Activated T-cell treated with anti-CD3 and anti-CD28 coated beads, Interleukin-2, amount 50 U/mL, for 72 hours (primary cell): ENCODE measurements at regions not wholly inside any gene's neighbourhood (a gene's known extent, or its start where the extent isn't known, plus 50 kb on each side); places are given as distances from the start of the nearest gene placed in this dataset.

Source experiments
- ATAC-seq, 2 donors: fragments of 150-1000 bp; cut with Tn5 transposase; replicated peaks in 1 of 2; 2 replicates each; pipeline ENCODE4 v1.10.0; 2021; ENCODE audit warnings: moderate library complexity in 2 of 2, mild to moderate bottlenecking in 1 of 2
- DNase-seq, 2 donors: peaks; one replicate each; pipeline ENCODE4 v3.0.0; 2021 to 2022; ENCODE audit warnings: mixed read lengths in 1 of 2
- H3K27ac Mint-ChIP-seq: one replicate; pipeline ENCODE4 v1.8.0; 2022; ENCODE audit warnings: mild to moderate bottlenecking, moderate library complexity, mixed read lengths
- H3K27me3 Mint-ChIP-seq: one replicate; pipeline ENCODE4 v1.8.0; 2022; ENCODE audit warnings: low read depth, mixed read lengths
- H3K36me3 Mint-ChIP-seq, 2 donors: one replicate each; pipeline ENCODE4 v1.8.0; 2022; ENCODE audit warnings: mixed read lengths in 2 of 2, mild to moderate bottlenecking in 1 of 2; ENCODE audit not compliant: insufficient read depth in 2 of 2
- H3K4me1 Mint-ChIP-seq: one replicate; pipeline ENCODE4 v1.8.0; 2022; ENCODE audit warnings: low read depth, mixed read lengths
- H3K4me3 Mint-ChIP-seq, 2 donors: one replicate each; pipeline ENCODE4 v1.8.0; 2022; ENCODE audit warnings: mild to moderate bottlenecking in 2 of 2, mixed read lengths in 2 of 2, moderate library complexity in 2 of 2
- H3K9me3 Mint-ChIP-seq, 2 donors: one replicate each; pipeline ENCODE4 v1.8.0; 2022; ENCODE audit warnings: mixed read lengths in 2 of 2

DNA sequence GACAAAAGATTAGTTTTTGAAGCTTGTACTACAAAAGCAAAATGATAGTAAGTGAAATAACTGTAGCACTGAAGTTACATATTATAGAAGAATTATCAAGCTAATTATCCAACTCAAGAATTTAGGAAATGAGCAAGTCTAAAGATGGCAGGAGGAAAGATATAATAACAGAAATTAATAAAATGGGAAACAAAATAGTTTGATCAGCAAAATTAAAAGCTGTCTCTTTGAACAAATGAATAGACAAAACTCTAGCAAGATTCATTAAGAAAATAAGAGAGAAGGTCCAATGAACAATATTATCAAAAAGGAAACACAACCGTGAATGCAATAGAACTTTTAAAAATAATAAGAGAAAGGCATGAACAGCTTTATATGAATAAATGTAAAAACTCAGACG lies 224.3 kb upstream of the IRX5 start:
- no peak overlapping the region for H3K27ac Mint-ChIP-seq
- no peak for DNase-seq
- H3K4me1 Mint-ChIP-seq, result no peaks in the 10 kb centered on the region
- H3K9me3 Mint-ChIP-seq, result no peaks in the 10 kb centered on the region
- no peaks in the 10 kb centered on the region for H3K27me3 Mint-ChIP-seq
- no peaks in the 10 kb centered on the region for H3K36me3 Mint-ChIP-seq
- H3K4me3 Mint-ChIP-seq, result no peak overlapping the region
- no peak for ATAC-seq

DNA sequence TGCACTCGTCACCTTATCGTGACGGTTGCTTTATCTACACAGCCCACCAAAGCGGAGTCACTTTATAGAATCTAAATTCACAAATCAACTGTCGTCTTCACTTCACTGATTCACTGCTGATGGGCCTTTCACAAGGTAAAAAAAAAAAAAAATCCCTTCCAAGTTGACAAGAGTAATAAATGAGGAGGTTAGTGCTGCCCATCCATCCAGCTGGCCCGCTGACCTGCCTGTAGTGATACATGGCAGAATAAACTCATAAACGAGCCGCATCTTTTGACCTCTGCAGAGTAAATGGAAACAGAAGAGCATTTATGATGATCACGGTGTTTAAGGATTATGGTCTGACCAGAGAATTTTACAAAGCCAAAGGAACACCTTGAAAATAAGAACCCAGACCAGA lies 227.3 kb upstream of the IRX5 start:
- DNase-seq, result no peak
- Mint-ChIP-seq H3K9me3 (no peaks in the 10 kb centered on the region), H3K27me3 (no peaks in the 10 kb centered on the region), H3K4me1 (no peaks in the 10 kb centered on the region), H3K4me3 (no peak overlapping the region), H3K27ac (no peak overlapping the region), H3K36me3 (no peaks in the 10 kb centered on the region)
- no peak for ATAC-seq

DNA sequence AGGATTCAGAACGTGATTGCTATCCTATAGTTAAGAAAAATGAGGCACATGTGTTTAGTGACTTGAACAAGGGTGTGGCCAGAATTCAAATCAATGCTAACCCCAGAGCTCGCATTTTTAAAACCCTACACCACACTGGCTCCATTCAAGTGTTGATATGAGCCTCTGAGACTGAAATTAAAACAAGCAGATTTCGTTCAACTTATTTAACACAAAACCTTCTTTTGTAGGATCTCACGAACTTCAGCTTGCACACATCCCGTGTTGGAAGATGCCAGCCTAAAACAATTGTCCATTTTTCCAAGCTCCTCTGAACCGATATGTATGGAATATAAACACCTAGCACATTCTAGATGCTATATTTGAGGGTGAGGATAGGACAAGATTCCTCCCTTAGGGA lies 231.0 kb upstream of the IRX5 start:
- no peak for ATAC-seq
- H3K9me3 Mint-ChIP-seq, result peaks cover 0 to 1% of the 10 kb centered on the region in 2 donors

DNA sequence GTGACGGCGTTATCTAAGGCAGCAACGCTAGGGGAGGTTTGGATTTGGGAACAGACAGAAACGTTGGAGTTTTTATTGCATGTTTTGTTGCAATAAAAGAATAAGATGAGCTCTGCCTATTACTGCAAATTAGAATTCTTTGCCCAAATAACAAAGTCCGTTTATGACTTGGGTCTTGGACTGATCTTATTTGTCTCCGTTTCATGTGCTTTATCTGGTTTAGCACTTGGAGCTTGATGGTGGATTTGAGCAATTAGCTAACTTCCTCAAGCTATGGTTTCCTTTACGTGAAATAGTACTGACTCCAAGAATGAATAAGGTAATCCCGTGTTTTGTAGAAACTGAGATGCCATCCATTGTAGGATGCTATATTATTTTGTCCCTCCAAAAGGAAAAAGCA lies 233.0 kb upstream of the IRX5 start:
- H3K4me3 Mint-ChIP-seq, result no peak overlapping the region
- no peaks in the 10 kb centered on the region for H3K4me1 Mint-ChIP-seq
- no peak overlapping the region for H3K27ac Mint-ChIP-seq
- peaks cover 1 to 3% of the 10 kb centered on the region in 2 donors for H3K9me3 Mint-ChIP-seq
- no peaks in the 10 kb centered on the region for H3K36me3 Mint-ChIP-seq
- ATAC-seq, result no peak
- H3K27me3 Mint-ChIP-seq, result no peaks in the 10 kb centered on the region
- no peak for DNase-seq

More for the DNA sequence above, 231.0 kb upstream of the IRX5 start:
- Mint-ChIP-seq H3K36me3 (no peaks in the 10 kb centered on the region), H3K27me3 (no peaks in the 10 kb centered on the region), H3K4me3 (no peak overlapping the region), H3K27ac (no peak overlapping the region), H3K4me1 (no peaks in the 10 kb centered on the region)
- no peak for DNase-seq

DNA sequence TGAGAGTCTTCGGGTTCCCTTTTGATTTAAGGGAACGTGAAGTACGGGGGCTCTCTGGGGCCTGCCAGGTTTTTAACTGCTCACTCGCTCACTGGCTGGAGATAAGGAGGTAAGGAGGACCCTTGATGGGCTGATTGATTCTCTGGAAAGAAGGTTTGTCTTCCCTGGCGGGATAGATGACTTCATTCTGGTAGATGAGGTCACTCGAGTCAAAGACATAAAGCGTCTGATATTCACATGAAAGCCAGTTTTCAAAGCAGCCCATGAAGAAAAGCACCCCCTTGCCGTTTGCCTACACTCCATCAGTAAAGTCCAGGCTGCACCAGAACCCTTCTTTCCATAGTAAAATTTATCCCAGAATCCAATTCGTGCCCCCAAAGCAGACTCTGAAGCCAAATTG lies 233.7 kb upstream of the IRX5 start:
- Mint-ChIP-seq H3K9me3 (peaks cover 1 to 3% of the 10 kb centered on the region in 2 donors), H3K4me1 (no peaks in the 10 kb centered on the region), H3K36me3 (no peaks in the 10 kb centered on the region), H3K4me3 (no peak overlapping the region), H3K27ac (no peak overlapping the region), H3K27me3 (no peaks in the 10 kb centered on the region)
- ATAC-seq (no peak), DNase-seq (no peak)

DNA sequence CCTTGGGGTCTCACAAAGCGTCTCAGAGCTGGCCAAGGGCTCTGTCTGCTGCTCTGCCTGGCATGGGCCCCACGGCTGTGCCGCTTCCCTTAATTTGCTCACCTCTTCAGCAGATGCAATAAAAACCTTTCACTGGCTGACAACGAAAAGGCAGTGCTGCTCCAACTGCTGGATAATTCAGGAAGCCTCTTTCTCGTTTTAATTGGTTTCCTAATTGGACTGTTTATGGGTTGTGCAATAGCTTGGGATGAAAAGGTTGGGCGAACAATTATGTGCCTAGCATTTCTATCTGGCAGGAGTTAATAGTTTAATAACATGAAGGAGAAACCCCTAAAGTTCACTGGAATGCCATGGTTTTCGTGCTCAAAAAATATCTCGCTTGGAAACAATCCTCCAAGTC lies 234.1 kb upstream of the IRX5 start:
- Mint-ChIP-seq H3K4me1 (no peaks in the 10 kb centered on the region), H3K27me3 (no peaks in the 10 kb centered on the region), H3K36me3 (no peaks in the 10 kb centered on the region), H3K27ac (no peak overlapping the region), H3K9me3 (peaks cover 1 to 3% of the 10 kb centered on the region in 2 donors), H3K4me3 (no peak overlapping the region)
- ATAC-seq (no peak), DNase-seq (no peak)

DNA sequence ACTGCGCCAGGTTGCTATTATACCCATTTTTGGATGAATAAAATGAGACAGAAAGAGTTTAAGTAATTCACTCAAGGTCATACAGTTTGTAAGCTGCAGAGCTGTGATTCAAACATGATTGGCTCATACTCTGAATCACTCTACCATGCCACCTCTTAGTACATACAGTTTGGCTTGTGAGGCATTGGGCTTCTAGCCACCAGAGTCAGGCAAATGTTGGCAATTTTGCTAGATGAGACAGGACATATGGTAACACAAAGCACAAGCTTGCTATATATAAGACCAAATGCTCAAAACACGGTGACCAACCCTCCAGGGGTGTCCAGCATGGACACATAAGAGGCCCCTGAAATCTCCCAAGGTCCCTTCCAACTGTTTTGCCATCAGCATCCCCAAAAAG lies 236.0 kb upstream of the IRX5 start:
- DNase-seq (no peak), ATAC-seq (no peak)
- no peaks in the 10 kb centered on the region for H3K27me3 Mint-ChIP-seq

DNA sequence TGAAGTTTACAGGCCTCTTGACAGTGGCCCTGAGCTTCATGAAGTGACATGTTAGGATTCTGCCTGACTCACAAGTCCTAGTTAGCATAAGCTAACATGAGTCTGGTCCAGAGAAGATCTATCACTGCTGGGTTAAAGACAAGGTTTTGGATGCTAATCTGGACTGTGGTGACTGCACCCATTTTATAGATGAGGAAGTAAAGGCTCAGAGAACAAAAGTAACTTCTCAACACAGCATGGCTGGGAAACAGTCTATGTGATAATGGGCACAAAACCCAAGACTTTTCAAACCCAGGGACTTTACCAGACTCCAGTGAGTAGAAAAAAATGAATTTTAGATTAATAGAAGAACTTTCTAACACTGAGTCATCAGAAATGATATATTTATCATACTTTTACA lies 236.8 kb upstream of the IRX5 start:
- H3K4me3 Mint-ChIP-seq, result no peak overlapping the region
- H3K9me3 Mint-ChIP-seq, result peaks cover 1 to 3% of the 10 kb centered on the region in 2 donors
- no peaks in the 10 kb centered on the region for H3K36me3 Mint-ChIP-seq
- ATAC-seq (no peak), DNase-seq (no peak)
- H3K27ac Mint-ChIP-seq, result no peak overlapping the region
- no peaks in the 10 kb centered on the region for H3K27me3 Mint-ChIP-seq
- no peaks in the 10 kb centered on the region for H3K4me1 Mint-ChIP-seq

More for the DNA sequence above, 236.0 kb upstream of the IRX5 start:
- Mint-ChIP-seq H3K27ac (no peak overlapping the region), H3K4me3 (no peak overlapping the region), H3K9me3 (peaks cover 1 to 3% of the 10 kb centered on the region in 2 donors), H3K4me1 (no peaks in the 10 kb centered on the region), H3K36me3 (no peaks in the 10 kb centered on the region)

DNA sequence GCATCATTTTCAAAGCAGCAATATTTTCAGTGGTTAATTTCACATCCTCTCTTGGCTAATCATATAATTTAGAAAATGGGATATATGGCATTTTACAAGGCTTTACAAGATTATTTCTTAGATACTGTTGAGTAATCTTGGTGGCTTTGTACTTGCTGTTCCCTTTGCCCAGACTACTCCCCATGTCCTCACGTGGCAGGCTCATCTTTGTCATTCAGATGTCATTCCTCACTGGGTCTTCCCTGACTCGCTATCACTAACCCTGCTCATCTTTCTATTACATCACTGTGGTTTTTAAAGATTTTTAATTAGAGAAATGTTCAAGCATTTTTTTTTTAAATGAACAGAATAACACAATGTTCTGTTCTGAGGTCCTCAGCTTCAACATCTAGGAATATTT lies 240.0 kb upstream of the IRX5 start:
- H3K27ac Mint-ChIP-seq, result no peak overlapping the region
- peaks cover 3 to 6% of the 10 kb centered on the region in 2 donors for H3K9me3 Mint-ChIP-seq
- no peaks in the 10 kb centered on the region for H3K4me1 Mint-ChIP-seq
- no peak overlapping the region for H3K4me3 Mint-ChIP-seq
- ATAC-seq, result no peak
- no peak for DNase-seq
- peaks cover 0 to 2% of the 10 kb centered on the region in 2 donors for H3K36me3 Mint-ChIP-seq
- peaks cover 8% of the 10 kb centered on the region for H3K27me3 Mint-ChIP-seq

DNA sequence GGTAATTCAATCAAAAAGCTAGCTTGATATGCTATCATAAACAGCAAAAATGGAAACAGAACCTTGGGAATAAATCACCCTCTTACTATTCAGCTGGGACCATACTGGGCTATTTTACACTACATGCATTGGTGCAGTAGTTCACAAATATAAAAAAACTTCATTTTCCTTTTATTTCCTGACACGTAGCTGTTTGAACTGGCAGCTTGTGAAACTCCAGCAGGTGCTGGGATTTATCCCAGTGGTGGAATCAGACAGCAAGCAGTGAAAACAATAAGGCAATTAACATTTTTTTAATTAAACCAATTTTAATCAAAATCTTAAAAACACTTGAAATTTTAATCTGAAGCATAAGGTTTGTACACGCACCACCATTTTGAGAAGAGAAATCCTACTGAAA lies 240.4 kb upstream of the IRX5 start:
- H3K9me3 Mint-ChIP-seq, result peaks cover 3 to 6% of the 10 kb centered on the region in 2 donors

DNA sequence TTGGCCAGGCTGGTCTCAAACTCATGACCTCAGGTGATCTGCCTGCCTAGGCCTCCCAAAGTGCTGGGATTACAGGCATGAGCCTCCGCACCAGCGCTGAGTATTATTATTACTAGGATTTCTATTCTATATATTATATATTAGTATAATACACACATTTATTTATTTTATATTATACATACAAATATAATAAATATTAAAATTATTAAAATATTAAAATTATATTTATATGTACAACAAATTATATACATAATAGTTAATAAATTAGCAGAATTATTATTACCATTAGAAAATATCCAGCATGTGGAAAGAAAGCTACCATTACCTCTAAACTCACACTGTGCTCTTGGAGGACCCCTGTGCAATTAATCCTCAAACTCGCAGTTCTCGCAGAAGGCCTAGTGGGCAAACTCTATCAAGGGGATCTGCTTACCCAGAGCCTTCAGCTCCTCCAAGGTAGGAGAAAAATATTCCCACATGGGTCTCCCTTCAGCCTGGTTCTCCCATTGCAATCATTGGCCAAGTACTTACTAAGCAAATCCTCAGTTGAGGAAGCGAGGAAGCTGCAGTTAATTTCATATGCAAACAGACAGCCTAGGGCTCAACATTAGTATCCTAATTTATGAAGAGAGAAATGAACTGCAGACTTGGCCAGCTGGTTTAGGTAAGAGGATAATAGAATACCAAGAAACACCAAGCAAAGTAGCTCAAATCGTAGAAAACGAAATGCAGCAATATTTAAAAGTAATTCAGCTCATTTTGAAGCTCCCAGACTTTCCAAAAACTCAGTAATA lies 241.4 kb upstream of the IRX5 start:
- Mint-ChIP-seq H3K9me3 (peaks cover 3 to 6% of the 10 kb centered on the region in 2 donors), H3K36me3 (peaks cover 0 to 2% of the 10 kb centered on the region in 2 donors), H3K4me1 (no peaks in the 10 kb centered on the region), H3K27me3 (peaks cover 8% of the 10 kb centered on the region), H3K27ac (no peak overlapping the region), H3K4me3 (no peak overlapping the region)
- ATAC-seq (no peak), DNase-seq (no peak)

More for the DNA sequence above, 240.4 kb upstream of the IRX5 start:
- peaks cover 8% of the 10 kb centered on the region for H3K27me3 Mint-ChIP-seq
- no peak for ATAC-seq
- DNase-seq, result no peak
- H3K4me1 Mint-ChIP-seq, result no peaks in the 10 kb centered on the region
- peaks cover 0 to 2% of the 10 kb centered on the region in 2 donors for H3K36me3 Mint-ChIP-seq
- no peak overlapping the region for H3K27ac Mint-ChIP-seq
- no peak overlapping the region for H3K4me3 Mint-ChIP-seq

DNA sequence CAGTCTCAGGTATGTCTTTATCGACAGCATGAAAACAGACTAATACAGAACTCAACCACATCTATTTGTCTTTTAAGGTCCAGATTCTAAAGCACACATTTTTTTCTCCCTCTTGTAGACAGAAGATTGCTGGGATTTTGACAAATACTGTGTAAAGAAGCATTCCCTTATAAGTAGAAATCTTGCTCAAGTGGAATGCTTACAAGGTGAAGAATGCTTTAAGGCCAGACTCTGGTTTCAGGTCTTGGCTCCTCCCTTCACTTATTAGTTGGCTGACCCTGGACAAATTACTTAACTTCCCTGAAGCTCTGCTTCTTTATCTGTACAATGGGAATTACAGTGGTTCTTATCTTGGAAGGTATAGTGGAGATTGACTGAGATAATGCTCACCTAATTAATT lies 242.3 kb upstream of the IRX5 start:
- H3K27me3 Mint-ChIP-seq, result peaks cover 8% of the 10 kb centered on the region
- H3K4me1 Mint-ChIP-seq, result no peaks in the 10 kb centered on the region
- H3K36me3 Mint-ChIP-seq, result peaks cover 0 to 2% of the 10 kb centered on the region in 2 donors
- ATAC-seq (no peak), DNase-seq (no peak)
- H3K9me3 Mint-ChIP-seq, result peaks cover 3 to 6% of the 10 kb centered on the region in 2 donors
- no peak overlapping the region for H3K4me3 Mint-ChIP-seq
- no peak overlapping the region for H3K27ac Mint-ChIP-seq

DNA sequence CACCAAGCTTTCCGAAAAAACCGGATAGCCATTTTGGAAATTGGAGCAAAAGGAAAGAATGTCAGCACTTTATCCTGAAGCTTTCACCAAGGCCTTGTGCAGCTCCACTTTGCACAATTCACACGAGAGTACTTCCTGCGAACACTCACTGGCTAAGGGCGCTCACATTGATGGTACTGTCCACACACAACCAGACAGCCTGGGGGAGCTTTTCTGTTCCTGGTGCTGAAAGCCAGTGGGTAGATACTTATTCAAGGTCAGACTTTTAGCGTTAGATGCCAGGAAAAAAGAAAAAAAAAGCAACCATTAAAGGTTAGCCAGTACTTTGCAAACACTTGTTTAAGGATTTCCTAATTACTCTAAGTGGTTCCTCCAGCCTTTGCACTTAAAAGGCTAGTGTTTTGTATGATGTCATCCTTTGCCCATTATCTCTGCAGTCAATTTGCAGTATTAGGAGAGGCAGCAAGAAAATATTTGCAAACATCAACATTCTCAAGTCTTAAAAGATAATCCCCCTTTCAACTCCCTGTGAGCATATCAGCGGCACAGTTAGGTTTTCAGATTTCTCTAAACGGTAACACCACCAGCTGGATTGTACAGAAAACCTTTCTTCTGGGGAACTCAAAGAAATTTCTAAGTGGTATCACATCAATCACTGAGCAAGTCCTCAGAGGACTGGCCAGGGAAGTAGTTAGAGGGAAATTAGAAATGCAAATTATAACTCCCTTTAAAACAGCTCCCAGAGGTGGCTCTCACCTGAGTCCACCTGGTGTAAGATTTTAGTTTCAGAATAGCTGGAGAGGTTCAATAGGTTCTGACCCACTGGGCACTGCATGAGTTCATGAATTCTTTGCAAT lies 243.4 kb upstream of the IRX5 start:
- Mint-ChIP-seq H3K27me3 (peaks cover 8% of the 10 kb centered on the region), H3K27ac (no peak overlapping the region), H3K9me3 (peaks cover 3% of the 10 kb centered on the region in 2 donors), H3K4me3 (no peak overlapping the region), H3K36me3 (peaks cover 0 to 2% of the 10 kb centered on the region in 2 donors), H3K4me1 (no peaks in the 10 kb centered on the region)
- no peak for ATAC-seq
- no peak for DNase-seq
